GM23338 (cell line): ENCODE measurements at regions not wholly inside any gene's neighbourhood (a gene's known extent, or its start where the extent isn't known, plus 50 kb on each side); places are given as distances from the start of the nearest gene placed in this dataset.
A peak's percentile ranks its signal among the peaks of the same experiment; 100 is the strongest.

Source experiments
- ATAC-seq: fragments of 200-7000 bp; cut with Tn5 transposase; 3 replicates; pipeline ENCODE4 v1.9.1; 2020
- DNase-seq: peaks from one replicate; pipeline ENCODE4 v3.0.0-alpha.2; 2015; ENCODE audit warnings: low spot score
- H2AFZ ChIP-seq: fragments of 200-600 bp; sonication (generic); 2 replicates; pipeline ENCODE4 v1.8.0; 2016; ENCODE audit warnings: antibody characterized with exemption, mild to moderate bottlenecking, moderate library complexity
- H3F3A ChIP-seq: fragments of 200-600 bp; sonication (generic); replicated peaks from 2 replicates; pipeline ENCODE4 v1.8.0; 2017; ENCODE audit warnings: antibody characterized with exemption, mixed run types, low read depth
- H3K27ac ChIP-seq: fragments of 200-600 bp; sonication (generic); 2 replicates; pipeline ENCODE4 v1.6.1; 2016; ENCODE audit warnings: low read depth
- H3K27me3 ChIP-seq: fragments of 200-600 bp; sonication (generic); 2 replicates; pipeline ENCODE4 v1.8.0; 2016; ENCODE audit warnings: mild to moderate bottlenecking, mixed run types, moderate library complexity; ENCODE audit not compliant: insufficient read depth
- H3K36me3 ChIP-seq: fragments of 200-600 bp; sonication (generic); 2 replicates; pipeline ENCODE4 v1.8.0; 2016; ENCODE audit warnings: mild to moderate bottlenecking; ENCODE audit not compliant: insufficient read depth
- H3K4me1 ChIP-seq: fragments of 200-600 bp; sonication (generic); 2 replicates; pipeline ENCODE4 v1.8.0; 2016; ENCODE audit warnings: mild to moderate bottlenecking, moderate library complexity; ENCODE audit not compliant: insufficient read depth
- H3K4me2 ChIP-seq: fragments of 200-600 bp; sonication (generic); 2 replicates; pipeline ENCODE4 v1.7.1; 2017; ENCODE audit warnings: mixed run types
- H3K4me3 ChIP-seq: fragments of 200-600 bp; sonication (generic); 2 replicates; pipeline ENCODE4 v1.6.1; 2016; ENCODE audit warnings: mixed run types
- H3K79me2 ChIP-seq: fragments of 200-600 bp; sonication (generic); replicated peaks from 2 replicates; pipeline ENCODE4 v1.8.0; 2017; ENCODE audit warnings: mild to moderate bottlenecking; ENCODE audit not compliant: insufficient read depth
- H3K9me2 ChIP-seq: fragments of 200-600 bp; sonication (generic); 2 replicates; pipeline ENCODE4 v1.8.0; 2017; ENCODE audit not compliant: insufficient read depth
- H4K20me1 ChIP-seq: fragments of 200-600 bp; sonication (generic); replicated peaks from 2 replicates; pipeline ENCODE4 v1.8.0; 2017; ENCODE audit warnings: mild to moderate bottlenecking; ENCODE audit not compliant: insufficient read depth
- H3K27ac Mint-ChIP-seq: 2 replicates; pipeline ENCODE4 v1.8.0; 2020; ENCODE audit warnings: inconsistent platforms, mild to moderate bottlenecking, moderate library complexity, mixed read lengths
- H3K27me3 Mint-ChIP-seq: 3 replicates; pipeline ENCODE4 v1.8.0; 2022; ENCODE audit warnings: low read depth, mild to moderate bottlenecking, moderate library complexity, mixed read lengths, inconsistent platforms; ENCODE audit not compliant: insufficient read depth, poor library complexity
- H3K36me3 Mint-ChIP-seq: 3 replicates; pipeline ENCODE4 v1.8.0; 2021; ENCODE audit warnings: low read depth, mild to moderate bottlenecking, inconsistent platforms, moderate library complexity, mixed read lengths
- H3K4me1 Mint-ChIP-seq: 3 replicates; pipeline ENCODE4 v1.8.0; 2020; ENCODE audit warnings: mild to moderate bottlenecking, inconsistent platforms, mixed read lengths
- H3K4me3 Mint-ChIP-seq: 3 replicates; pipeline ENCODE4 v1.8.0; 2021; ENCODE audit warnings: moderate library complexity, mild to moderate bottlenecking, inconsistent platforms, mixed read lengths
- H3K9me3 Mint-ChIP-seq: 3 replicates; pipeline ENCODE4 v1.8.0; 2020; ENCODE audit warnings: moderate library complexity, mild to moderate bottlenecking, inconsistent platforms, mixed read lengths
- CTCF ChIP-seq, 2 experiments: fragments of 200-600 bp in 1 of 2; sonication (generic) in 1 of 2; conservative IDR thresholded peaks; 2 replicates each; pipeline versions ENCODE4 v1.5.1 to v1.6.1; 2016 to 2017; ENCODE audit warnings: antibody characterized with exemption in 2 of 2, low read depth in 2 of 2, mild to moderate bottlenecking in 2 of 2, moderate library complexity in 1 of 2
- ETS1 ChIP-seq: IDR thresholded peaks from 2 replicates; pipeline ENCODE4 v1.6.1; 2016; ENCODE audit warnings: antibody characterized with exemption
- EZH2 ChIP-seq: fragments of 200-600 bp; sonication (generic); IDR thresholded peaks from one replicate; pipeline ENCODE4 v1.8.0; 2017; ENCODE audit warnings: antibody characterized with exemption, mild to moderate bottlenecking, low read depth; ENCODE audit not compliant: unreplicated experiment
- NANOG ChIP-seq: IDR thresholded peaks from 2 replicates; pipeline ENCODE4 v1.6.1; 2016; ENCODE audit warnings: antibody characterized with exemption, borderline replicate concordance
- ZNF114 ChIP-seq: fragments of 250-450 bp; sonication (Bioruptor Pico); IDR thresholded peaks from 2 replicates; pipeline ENCODE4 v1.5.0; 2020; ENCODE audit warnings: mild to moderate bottlenecking, moderate library complexity
- ZNF331 ChIP-seq: fragments of 250-450 bp; sonication (Bioruptor Pico); IDR thresholded peaks from 2 replicates; pipeline ENCODE4 v1.5.0; 2020; ENCODE audit warnings: low read depth, mild to moderate bottlenecking, moderate library complexity

- Mint-ChIP-seq H3K4me3 (no peak overlapping the region), H3K27me3 (peaks cover 5% of the 10 kb centered on the region), H3K9me3 (no peaks in the 10 kb centered on the region), H3K4me1 (no peaks in the 10 kb centered on the region), H3K36me3 (no peaks in the 10 kb centered on the region), H3K27ac (no peak overlapping the region)
- no peaks in the 10 kb centered on the region for H3K27me3 ChIP-seq
- H3K4me1 ChIP-seq: no peaks in the 10 kb centered on the region
- no peak overlapping the region for H3K4me2 ChIP-seq
- H3K36me3 ChIP-seq: no peaks in the 10 kb centered on the region
- no peaks in the 10 kb centered on the region for H3K79me2 ChIP-seq
- ATAC-seq (no peak), DNase-seq (no peak)
- H4K20me1 ChIP-seq: no peaks in the 10 kb centered on the region
- H3K27ac ChIP-seq: no peak overlapping the region
- no peaks in the 10 kb centered on the region for H3K9me2 ChIP-seq
- no peak overlapping the region for H3K4me3 ChIP-seq
- no peak overlapping the region for H2AFZ ChIP-seq
- H3F3A ChIP-seq: no peaks in the 10 kb centered on the region
- TF ChIP-seq ZNF331 (CRISPR knock-in tag): no peak
- TF ChIP-seq EZH2: no peak
- TF ChIP-seq NANOG: no peak
- no peak for TF ChIP-seq ZNF114 (CRISPR knock-in tag)
These were observed 222.4 kb downstream of the RPS24 start for GRCh38 chr10:78255796-78256638.

GRCh38 chr10:78258323-78259030 lies 224.8 kb downstream of the RPS24 start:
- TF ChIP-seq CTCF (conservative IDR thresholded peaks at IDR 0.05; ENCODE audit: low read depth in 2 of 2) (peak; percentile 60 to 71), ETS1 (no peak)
- Mint-ChIP-seq H3K4me3 (no peak overlapping the region), H3K27ac (no peak overlapping the region), H3K9me3 (no peaks in the 10 kb centered on the region), H3K36me3 (no peaks in the 10 kb centered on the region), H3K27me3 (peaks cover 3% of the 10 kb centered on the region), H3K4me1 (no peaks in the 10 kb centered on the region)
- Histone ChIP-seq H3K9me2 (no peaks in the 10 kb centered on the region), H3F3A (no peaks in the 10 kb centered on the region), H3K4me2 (no peak overlapping the region), H3K4me1 (no peaks in the 10 kb centered on the region), H2AFZ (no peak overlapping the region), H3K27me3 (no peaks in the 10 kb centered on the region), H4K20me1 (no peaks in the 10 kb centered on the region), H3K79me2 (no peaks in the 10 kb centered on the region), H3K36me3 (no peaks in the 10 kb centered on the region), H3K4me3 (no peak overlapping the region), H3K27ac (no peak overlapping the region)
- ATAC-seq (peak; percentile 58), DNase-seq (peak; percentile 28)
